SK-N-MC (cell line): ENCODE measurements at regions not wholly inside any gene's neighbourhood (a gene's known extent, or its start where the extent isn't known, plus 50 kb on each side); places are given as distances from the start of the nearest gene placed in this dataset.

ENCODE experiments used
- EZH2 ChIP-seq: fragments of 200-600 bp; sonication (generic); IDR thresholded peaks from one replicate; pipeline ENCODE4 v1.6.1; 2017; ENCODE audit warnings: antibody characterized with exemption
- POLR2AphosphoS5 ChIP-seq: IDR thresholded peaks from 2 replicates; pipeline ENCODE4 v1.6.1; 2012; ENCODE audit warnings: mild to moderate bottlenecking, low read depth, low read length, borderline replicate concordance

- no peak for TF ChIP-seq EZH2
- TF ChIP-seq POLR2AphosphoS5: no peak
These were observed 275.6 kb downstream of the SLC4A3 start for GRCh38 chr2:219902891-219903552.
